HG03521 (cell line): ENCODE measurements at regions not wholly inside any gene's neighbourhood (a gene's known extent, or its start where the extent isn't known, plus 50 kb on each side); places are given as distances from the start of the nearest gene placed in this dataset.

Experiments used
- ATAC-seq: cut with Tn5 transposase; IDR thresholded peaks from one replicate; pipeline ENCODE4 v1.9.1; 2021; ENCODE audit warnings: mild to moderate bottlenecking, moderate library complexity; ENCODE audit not compliant: unreplicated experiment

GRCh38 chr4:130257271-130257670 is 1161.3 kb downstream of the C4orf33 start:
- ATAC-seq, result no peak

DNA sequence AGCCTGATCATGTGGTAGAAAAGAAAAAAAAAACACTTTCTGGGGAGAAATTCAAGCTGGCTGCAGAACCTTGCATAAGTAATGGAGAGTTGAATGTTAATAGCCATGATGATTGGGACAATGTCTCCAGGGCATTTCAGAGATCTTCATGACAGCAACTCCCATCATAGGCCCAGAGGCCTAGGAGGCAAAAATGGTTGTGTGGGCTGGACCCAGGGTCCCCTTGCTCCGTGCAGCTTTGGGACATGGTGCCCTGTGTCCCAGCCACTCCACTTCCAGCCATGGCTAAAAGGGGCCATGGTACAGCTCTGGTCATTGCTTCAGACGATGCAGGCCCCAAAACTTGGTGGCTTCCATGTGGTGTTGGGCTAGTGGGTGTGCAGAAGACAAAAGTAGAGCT is 1170.9 kb downstream of the C4orf33 start:
- ATAC-seq, result no peak

GRCh38 chr4:130288576-130288975 is 1192.6 kb downstream of the C4orf33 start:
- no peak for ATAC-seq

- no peak for ATAC-seq
Observed at GRCh38 chr4:130293692-130294091, 1197.7 kb downstream of the C4orf33 start.

- no peak for ATAC-seq
Observed at GRCh38 chr4:130296448-130296847, 1200.5 kb downstream of the C4orf33 start.

DNA sequence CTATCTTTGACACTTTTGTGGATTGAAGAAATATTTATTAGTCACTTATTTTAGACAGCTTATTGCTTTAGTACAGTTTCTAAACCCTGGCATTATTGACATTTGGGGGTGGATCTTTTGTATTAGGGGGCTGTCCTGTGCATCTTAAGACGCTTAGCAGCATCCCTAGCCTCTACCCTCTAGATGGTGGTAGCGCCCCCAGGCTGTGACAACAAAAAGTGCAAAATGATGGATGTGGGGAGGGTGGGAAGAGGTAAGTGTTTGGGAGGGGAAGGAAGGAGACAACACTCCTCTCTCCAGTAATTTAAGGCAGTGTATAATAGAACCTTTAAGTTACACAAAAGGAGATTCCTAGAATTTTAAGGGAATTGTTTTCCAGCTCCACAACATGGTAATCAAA is 1210.6 kb downstream of the C4orf33 start:
- no peak for ATAC-seq

- no peak for ATAC-seq
Observed at GRCh38 chr4:130309221-130309620, 1213.3 kb downstream of the C4orf33 start.

GRCh38 chr4:130322439-130322838 is 1226.5 kb downstream of the C4orf33 start:
- no peak for ATAC-seq

GRCh38 chr4:130329036-130329435 is 1233.1 kb downstream of the C4orf33 start:
- no peak for ATAC-seq

DNA sequence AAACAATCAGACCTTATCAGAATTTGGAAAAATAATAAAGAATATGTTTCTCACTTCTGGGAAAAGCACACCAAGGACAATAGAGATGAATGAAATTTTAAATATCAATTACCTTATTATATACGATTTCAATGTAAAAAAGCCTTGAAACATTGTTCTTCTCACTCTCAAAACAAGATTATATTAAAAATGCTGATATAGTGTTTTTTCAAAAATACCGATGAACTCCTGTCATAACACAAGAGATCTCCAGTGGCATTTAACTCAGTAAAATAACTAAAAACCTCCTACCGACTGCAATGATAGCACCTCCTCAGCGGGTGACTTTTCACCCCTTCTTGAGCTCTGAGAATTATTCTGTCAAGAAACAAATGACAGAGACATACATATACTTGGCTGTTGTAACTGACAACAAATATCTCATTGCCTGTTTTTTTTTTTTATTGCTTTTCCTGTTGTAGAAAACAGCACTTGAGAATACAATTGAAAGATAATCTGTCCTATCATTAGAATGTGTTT is 1237.3 kb downstream of the C4orf33 start:
- ATAC-seq, result no peak

- ATAC-seq, result no peak
Observed at GRCh38 chr4:130335417-130336194, 1239.7 kb downstream of the C4orf33 start.

- ATAC-seq, result peak; percentile 81
Observed at GRCh38 chr4:130336585-130337217, 1240.7 kb downstream of the C4orf33 start.

DNA sequence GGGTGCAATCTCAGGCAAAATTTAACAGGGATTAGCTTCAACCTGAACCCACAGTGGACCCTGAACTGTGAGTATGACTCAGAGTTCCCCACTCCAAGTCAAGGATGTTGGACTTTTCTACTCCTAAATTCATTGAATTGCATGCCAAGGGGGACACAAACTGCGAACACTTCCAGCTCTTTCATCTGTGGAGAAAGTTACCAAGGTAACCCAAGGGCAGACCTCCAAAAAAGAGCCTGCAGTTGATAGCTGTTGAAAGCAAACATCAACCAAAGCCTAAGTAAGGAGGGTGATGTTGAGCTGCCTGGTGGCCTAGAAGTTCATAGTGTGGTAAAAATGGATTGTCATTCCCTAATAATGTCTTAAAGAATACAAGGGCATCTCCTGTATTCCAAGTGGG is 1242.9 kb downstream of the C4orf33 start:
- no peak for ATAC-seq

- no peak for ATAC-seq
Observed at GRCh38 chr4:130349745-130350144, 1253.8 kb downstream of the C4orf33 start.

DNA sequence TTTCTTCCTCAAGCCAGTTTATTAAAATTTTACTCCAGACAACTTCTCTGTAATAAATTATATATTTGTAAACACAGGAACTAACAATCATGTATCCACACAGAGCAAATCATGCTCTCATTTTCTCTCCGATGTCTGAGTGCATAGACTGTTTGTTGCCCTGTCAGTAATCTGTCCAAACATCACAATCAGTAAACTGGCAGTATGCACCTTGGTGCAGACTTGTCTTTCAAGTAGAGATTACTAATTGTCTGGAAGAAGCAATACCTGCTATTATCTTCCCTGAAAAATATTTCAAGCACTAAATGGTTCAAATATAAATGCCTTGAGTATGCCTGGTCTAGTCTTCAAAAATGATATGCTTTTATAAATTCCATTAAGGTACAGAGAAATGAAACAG is 1260.9 kb downstream of the C4orf33 start:
- no peak for ATAC-seq

- ATAC-seq, result no peak
Observed at GRCh38 chr4:130359542-130359941, 1263.6 kb downstream of the C4orf33 start.

- no peak for ATAC-seq
Observed at GRCh38 chr4:130361616-130362015, 1265.7 kb downstream of the C4orf33 start.

GRCh38 chr4:130368668-130369067 is 1272.7 kb downstream of the C4orf33 start:
- ATAC-seq, result no peak

- ATAC-seq, result no peak
Observed at GRCh38 chr4:130393231-130393630, 1297.3 kb downstream of the C4orf33 start.

- no peak for ATAC-seq
Observed at GRCh38 chr4:130393642-130394041, 1297.7 kb downstream of the C4orf33 start.

DNA sequence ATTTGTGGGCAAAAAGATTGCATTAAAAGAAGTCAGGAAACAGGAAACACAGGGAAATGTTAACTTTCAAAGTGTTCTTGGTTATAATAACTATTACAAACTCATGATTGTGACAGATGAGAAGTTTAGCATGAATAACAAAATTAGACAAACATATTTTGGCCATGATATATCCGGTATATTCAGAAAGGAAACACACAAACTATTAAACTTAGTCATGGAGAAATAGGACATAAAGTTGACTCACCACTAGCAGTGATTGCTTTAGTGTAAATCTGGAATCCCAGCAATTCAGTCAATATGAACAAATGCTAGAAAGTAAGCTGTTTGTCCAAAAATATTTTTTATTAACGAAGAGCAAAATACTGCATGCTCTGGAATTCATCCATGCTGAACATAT is 1299.9 kb downstream of the C4orf33 start:
- no peak for ATAC-seq

- no peak for ATAC-seq
Observed at GRCh38 chr4:130403221-130403620, 1307.3 kb downstream of the C4orf33 start.
